ENCODE measurements at regions not wholly inside any gene's neighbourhood (a gene's known extent, or its start where the extent isn't known, plus 50 kb on each side); places are given as distances from the start of the nearest gene placed in this dataset.

GRCh38 chr12:58369576-58369975, 428.2 kb downstream of the ATP23 start:
- TF ChIP-seq CTCF (IDR thresholded peaks at IDR 0.05; ENCODE audit: insufficient read depth, low read depth, low read length, missing control alignments) = no peak
- DNase-seq (ENCODE audit: low read depth) = no peak
- no peak overlapping the region for H3K4me3 ChIP-seq (ENCODE audit: low read depth, low read length)

- DNase-seq (ENCODE audit: low read depth) = peak; percentile 71
- TF ChIP-seq CTCF (IDR thresholded peaks at IDR 0.05; ENCODE audit: insufficient read depth, low read depth, low read length, missing control alignments) = no peak
- peak overlapping the region; percentile 35 for H3K4me3 ChIP-seq (ENCODE audit: low read depth, low read length)
Observed at GRCh38 chr12:58372298-58372697, 430.9 kb downstream of the ATP23 start.

GRCh38 chr12:58378028-58378427, 436.7 kb downstream of the ATP23 start:
- DNase-seq (ENCODE audit: low read depth) = no peak
- no peak for TF ChIP-seq CTCF (IDR thresholded peaks at IDR 0.05; ENCODE audit: insufficient read depth, low read depth, low read length, missing control alignments)
- H3K4me3 ChIP-seq (ENCODE audit: low read depth, low read length) = no peak overlapping the region

- no peak for DNase-seq (ENCODE audit: low read depth)
- no peak overlapping the region for H3K4me3 ChIP-seq (ENCODE audit: low read depth, low read length)
- no peak for TF ChIP-seq CTCF (IDR thresholded peaks at IDR 0.05; ENCODE audit: insufficient read depth, low read depth, low read length, missing control alignments)
Observed at GRCh38 chr12:58381546-58381945, 440.2 kb downstream of the ATP23 start.

- DNase-seq (ENCODE audit: low read depth) = no peak
- no peak overlapping the region for H3K4me3 ChIP-seq (ENCODE audit: low read depth, low read length)
- TF ChIP-seq CTCF (IDR thresholded peaks at IDR 0.05; ENCODE audit: insufficient read depth, low read depth, low read length, missing control alignments) = no peak
Observed at GRCh38 chr12:58384196-58384595, 442.8 kb downstream of the ATP23 start.

- no peak for DNase-seq (ENCODE audit: low read depth)
- TF ChIP-seq CTCF (IDR thresholded peaks at IDR 0.05; ENCODE audit: insufficient read depth, low read depth, low read length, missing control alignments) = no peak
- no peak overlapping the region for H3K4me3 ChIP-seq (ENCODE audit: low read depth, low read length)
Observed at GRCh38 chr12:58386136-58386535, 444.8 kb downstream of the ATP23 start.

- no peak for TF ChIP-seq CTCF (IDR thresholded peaks at IDR 0.05; ENCODE audit: insufficient read depth, low read depth, low read length, missing control alignments)
- no peak overlapping the region for H3K4me3 ChIP-seq (ENCODE audit: low read depth, low read length)
- DNase-seq (ENCODE audit: low read depth) = no peak
Observed at GRCh38 chr12:58387199-58387598, 445.8 kb downstream of the ATP23 start.

All from GM12865 (cell line).